Fibroblast of pulmonary artery (primary cell): ENCODE measurements at regions not wholly inside any gene's neighbourhood (a gene's known extent, or its start where the extent isn't known, plus 50 kb on each side); places are given as distances from the start of the nearest gene placed in this dataset.

Experiments
- DNase-seq: peaks from one replicate; pipeline ENCODE4 v3.0.0-alpha.2; 2010; ENCODE audit warnings: low read depth
- H3K4me3 ChIP-seq: replicated peaks from 2 replicates; pipeline ENCODE4 v1.5.1; 2011; ENCODE audit warnings: low read depth, mild to moderate bottlenecking, control low read depth, low read length, moderate library complexity
- TF ChIP-seq, protein P1 (sequence below): IDR thresholded peaks from 2 replicates; pipeline ENCODE4 v1.5.1; 2011; ENCODE audit warnings: mild to moderate bottlenecking, control low read depth, low read length, inconsistent platforms; ENCODE audit errors: missing control alignments

DNA sequence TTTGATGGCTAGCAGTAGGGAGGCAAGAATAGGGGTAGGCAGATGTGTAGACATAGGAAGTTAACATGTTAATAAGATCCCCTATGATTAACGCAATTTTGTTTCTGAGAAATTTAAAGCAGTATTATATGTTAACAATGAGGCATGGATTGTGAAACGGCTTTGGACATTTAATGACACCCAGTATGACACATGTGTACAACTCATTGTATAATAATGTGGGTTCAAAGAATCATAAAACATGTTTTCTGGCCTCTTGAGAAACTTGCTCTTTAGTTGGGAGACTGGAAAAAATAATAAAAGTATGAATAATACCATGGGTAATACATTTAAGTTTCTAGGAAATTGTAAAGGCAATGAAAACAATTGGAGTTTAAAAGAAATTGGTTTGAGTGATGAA lies 332.1 kb upstream of the CDH20 start:
- TF ChIP-seq, protein P1, sequence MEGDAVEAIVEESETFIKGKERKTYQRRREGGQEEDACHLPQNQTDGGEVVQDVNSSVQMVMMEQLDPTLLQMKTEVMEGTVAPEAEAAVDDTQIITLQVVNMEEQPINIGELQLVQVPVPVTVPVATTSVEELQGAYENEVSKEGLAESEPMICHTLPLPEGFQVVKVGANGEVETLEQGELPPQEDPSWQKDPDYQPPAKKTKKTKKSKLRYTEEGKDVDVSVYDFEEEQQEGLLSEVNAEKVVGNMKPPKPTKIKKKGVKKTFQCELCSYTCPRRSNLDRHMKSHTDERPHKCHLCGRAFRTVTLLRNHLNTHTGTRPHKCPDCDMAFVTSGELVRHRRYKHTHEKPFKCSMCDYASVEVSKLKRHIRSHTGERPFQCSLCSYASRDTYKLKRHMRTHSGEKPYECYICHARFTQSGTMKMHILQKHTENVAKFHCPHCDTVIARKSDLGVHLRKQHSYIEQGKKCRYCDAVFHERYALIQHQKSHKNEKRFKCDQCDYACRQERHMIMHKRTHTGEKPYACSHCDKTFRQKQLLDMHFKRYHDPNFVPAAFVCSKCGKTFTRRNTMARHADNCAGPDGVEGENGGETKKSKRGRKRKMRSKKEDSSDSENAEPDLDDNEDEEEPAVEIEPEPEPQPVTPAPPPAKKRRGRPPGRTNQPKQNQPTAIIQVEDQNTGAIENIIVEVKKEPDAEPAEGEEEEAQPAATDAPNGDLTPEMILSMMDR, result no peak
- no peak for DNase-seq

DNA sequence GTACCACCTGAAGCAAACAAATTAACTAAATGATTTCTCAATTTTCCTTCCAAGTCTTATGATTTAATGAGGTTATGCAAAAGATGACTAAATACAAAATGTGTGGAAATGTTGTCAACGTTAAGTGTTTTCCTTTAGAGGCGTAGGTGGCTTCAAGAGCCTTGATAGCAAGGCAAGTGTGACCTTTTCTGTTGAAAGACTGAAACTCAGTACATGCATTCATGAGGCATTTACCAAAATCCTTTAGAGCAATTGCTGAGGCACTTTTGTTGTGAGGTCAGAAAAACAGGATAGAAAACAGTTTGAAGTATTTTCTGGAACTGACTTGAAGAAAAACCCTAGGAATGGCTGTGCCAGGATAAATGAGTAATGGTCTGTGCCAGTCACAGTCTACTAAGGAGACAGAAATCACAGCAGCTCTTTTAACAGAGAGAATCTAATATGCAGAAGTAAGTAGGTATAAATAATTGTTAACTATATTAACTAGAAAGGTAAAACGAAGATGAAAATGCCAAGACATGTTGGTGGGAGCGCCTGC lies 326.5 kb upstream of the CDH20 start:
- TF ChIP-seq, protein P1, result no peak
- DNase-seq, result no peak

More for the DNA sequence above, 332.1 kb upstream of the CDH20 start:
- H3K4me3 ChIP-seq, result no peak overlapping the region

DNA sequence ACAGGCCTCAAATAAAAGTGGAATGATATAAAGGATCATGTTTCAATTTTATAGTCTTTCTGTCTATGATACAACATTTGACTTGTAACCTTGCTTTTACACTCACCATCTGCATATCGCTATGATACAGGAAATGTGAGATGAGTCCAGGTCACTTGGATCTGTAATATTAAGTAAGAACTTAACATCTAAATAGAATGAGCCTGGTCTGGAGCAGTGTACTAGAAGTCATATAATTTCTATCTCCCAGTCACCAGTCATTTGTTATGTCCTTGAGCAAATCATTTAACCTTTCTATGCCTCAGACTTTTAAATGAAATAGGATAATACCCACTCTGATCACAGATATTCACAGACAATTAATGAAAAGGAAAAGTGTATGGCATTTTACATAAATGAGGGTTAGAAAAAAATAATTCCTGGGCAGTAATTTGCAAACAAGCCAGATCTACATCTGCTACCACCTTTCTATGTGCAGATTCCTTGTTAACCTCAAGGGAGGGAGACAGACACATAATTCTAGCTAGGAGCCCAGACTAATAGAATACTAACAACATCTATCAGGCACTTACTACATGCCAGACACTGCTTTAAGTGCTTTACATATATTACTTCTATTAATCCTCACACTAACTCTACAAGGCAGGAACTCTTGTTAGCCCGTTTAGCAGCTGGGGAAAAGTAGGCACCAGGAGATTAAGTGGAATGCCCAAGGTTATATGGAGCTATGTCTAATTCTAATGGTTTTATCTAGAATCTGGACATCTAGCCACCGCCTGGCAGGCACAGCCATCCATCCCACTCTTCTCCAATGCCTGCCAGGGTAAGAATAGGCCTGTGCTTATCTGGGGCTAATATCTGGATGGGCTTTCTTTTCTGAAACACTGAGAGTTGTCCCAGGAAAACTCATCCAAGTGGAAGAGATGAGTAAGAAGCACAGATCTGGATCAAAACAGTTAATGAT lies 313.6 kb upstream of the CDH20 start:
- no peak overlapping the region for H3K4me3 ChIP-seq
- TF ChIP-seq, protein P1, result no peak
- DNase-seq, result no peak

More for the DNA sequence above, 326.5 kb upstream of the CDH20 start:
- no peak overlapping the region for H3K4me3 ChIP-seq

- no peak for DNase-seq
- TF ChIP-seq, protein P1, result no peak
These were observed 307.6 kb upstream of the CDH20 start for GRCh38 chr18:61025596-61025995.

GRCh38 chr18:61031626-61032025 lies 301.6 kb upstream of the CDH20 start:
- no peak overlapping the region for H3K4me3 ChIP-seq
- DNase-seq, result no peak
- TF ChIP-seq, protein P1, result no peak

More at GRCh38 chr18:61025596-61025995, 307.6 kb upstream of the CDH20 start:
- no peak overlapping the region for H3K4me3 ChIP-seq

GRCh38 chr18:61034580-61034979 lies 298.6 kb upstream of the CDH20 start:
- no peak for DNase-seq
- TF ChIP-seq, protein P1, result no peak

More at GRCh38 chr18:61034580-61034979, 298.6 kb upstream of the CDH20 start:
- H3K4me3 ChIP-seq, result no peak overlapping the region
